Chondrocyte (in vitro differentiated cells): ENCODE measurements at regions not wholly inside any gene's neighbourhood (a gene's known extent, or its start where the extent isn't known, plus 50 kb on each side); places are given as distances from the start of the nearest gene placed in this dataset.

Experiments
- DNase-seq: peaks from one replicate; pipeline ENCODE4 v3.0.0; 2021; ENCODE audit warnings: mixed read lengths, low spot score
- H3K27ac Mint-ChIP-seq: one replicate; pipeline ENCODE4 v1.8.0; 2021; ENCODE audit warnings: mild to moderate bottlenecking, moderate library complexity, mixed read lengths; ENCODE audit not compliant: unreplicated experiment
- H3K27me3 Mint-ChIP-seq: 2 replicates; pipeline ENCODE4 v1.8.0; 2021; ENCODE audit warnings: low read depth, mixed read lengths
- H3K36me3 Mint-ChIP-seq: 2 replicates; pipeline ENCODE4 v1.8.0; 2021; ENCODE audit warnings: low read depth, mixed read lengths
- H3K4me1 Mint-ChIP-seq: 2 replicates; pipeline ENCODE4 v1.8.0; 2021; ENCODE audit warnings: low read depth, mild to moderate bottlenecking, mixed read lengths
- H3K4me3 Mint-ChIP-seq: one replicate; pipeline ENCODE4 v1.8.0; 2021; ENCODE audit warnings: mild to moderate bottlenecking, moderate library complexity, mixed read lengths; ENCODE audit not compliant: unreplicated experiment
- H3K9me3 Mint-ChIP-seq: 2 replicates; pipeline ENCODE4 v1.8.0; 2021; ENCODE audit warnings: low read depth, mixed read lengths
- CTCF ChIP-seq: fragments of 200-600 bp; sonication (generic); IDR thresholded peaks from 2 replicates; pipeline ENCODE4 v1.5.0; 2021; ENCODE audit warnings: antibody characterized with exemption, mild to moderate bottlenecking, moderate library complexity

- no peak for TF ChIP-seq CTCF
- Mint-ChIP-seq H3K4me1 (peaks cover 37% of the 10 kb centered on the region), H3K9me3 (no peaks in the 10 kb centered on the region), H3K4me3 (no peak overlapping the region), H3K36me3 (no peaks in the 10 kb centered on the region), H3K27me3 (no peaks in the 10 kb centered on the region), H3K27ac (peak overlapping the region; percentile 66)
- no peak for DNase-seq
Measured at GRCh38 chr1:63129855-63130254, 192.5 kb upstream of the FOXD3 start.

- H3K9me3 Mint-ChIP-seq: no peaks in the 10 kb centered on the region
Measured at GRCh38 chr1:63134501-63135173, 187.7 kb upstream of the FOXD3 start.

GRCh38 chr1:63135174-63135512 is 187.2 kb upstream of the FOXD3 start:
- no peak for TF ChIP-seq CTCF
- H3K27ac Mint-ChIP-seq: no peak overlapping the region
- H3K9me3 Mint-ChIP-seq: no peaks in the 10 kb centered on the region
- H3K4me3 Mint-ChIP-seq: no peak overlapping the region
- no peak for DNase-seq
- peaks cover 6% of the 10 kb centered on the region for H3K4me1 Mint-ChIP-seq
- peaks cover 2% of the 10 kb centered on the region for H3K36me3 Mint-ChIP-seq
- H3K27me3 Mint-ChIP-seq: peaks cover 2% of the 10 kb centered on the region

More at GRCh38 chr1:63134501-63135173, 187.7 kb upstream of the FOXD3 start:
- H3K4me3 Mint-ChIP-seq: no peak overlapping the region
- peaks cover 2% of the 10 kb centered on the region for H3K36me3 Mint-ChIP-seq
- peaks cover 2% of the 10 kb centered on the region for H3K27me3 Mint-ChIP-seq
- no peak overlapping the region for H3K27ac Mint-ChIP-seq
- peaks cover 7% of the 10 kb centered on the region for H3K4me1 Mint-ChIP-seq
- TF ChIP-seq CTCF: no peak
- DNase-seq: no peak

GRCh38 chr1:63135801-63136200 is 186.6 kb upstream of the FOXD3 start:
- DNase-seq: no peak
- H3K27ac Mint-ChIP-seq: no peak overlapping the region
- no peaks in the 10 kb centered on the region for H3K9me3 Mint-ChIP-seq
- peaks cover 4% of the 10 kb centered on the region for H3K4me1 Mint-ChIP-seq
- peaks cover 2% of the 10 kb centered on the region for H3K27me3 Mint-ChIP-seq
- no peak overlapping the region for H3K4me3 Mint-ChIP-seq
- peaks cover 2% of the 10 kb centered on the region for H3K36me3 Mint-ChIP-seq
- no peak for TF ChIP-seq CTCF

GRCh38 chr1:63142001-63142400 is 180.4 kb upstream of the FOXD3 start:
- Mint-ChIP-seq H3K4me3 (no peak overlapping the region), H3K36me3 (peaks cover 2% of the 10 kb centered on the region), H3K9me3 (no peaks in the 10 kb centered on the region), H3K4me1 (peaks cover 4% of the 10 kb centered on the region), H3K27ac (no peak overlapping the region), H3K27me3 (peaks cover 2% of the 10 kb centered on the region)
- no peak for DNase-seq
- no peak for TF ChIP-seq CTCF
